AG04450 (cell line): ENCODE measurements at regions not wholly inside any gene's neighbourhood (a gene's known extent, or its start where the extent isn't known, plus 50 kb on each side); places are given as distances from the start of the nearest gene placed in this dataset.
A peak's percentile ranks its signal among the peaks of the same experiment; 100 is the strongest.

Experiments
- CTCF ChIA-PET: fragments of 300-600, 350-600 bp; formaldehyde crosslinking; extraction: SDS; loops from one replicate; lab custom pipeline; 2022; ENCODE audit warnings: antibody characterized with exemption, inconsistent platforms; lab: Charles Lee
- POLR2A ChIA-PET: fragments of 350-600 bp; formaldehyde crosslinking; extraction: SDS; loops from one replicate; lab custom pipeline; 2021; ENCODE audit warnings: antibody characterized with exemption, inconsistent platforms; lab: Yijun Ruan, JAX
- DNase-seq: peaks from one replicate; pipeline ENCODE4 v3.0.0-alpha.2; 2011; ENCODE audit warnings: low read depth, low spot score
- H3K27ac ChIP-seq: one replicate; pipeline ENCODE4 v1.5.1; 2012; ENCODE audit warnings: low read depth, low read length, control low read depth
- H3K27me3 ChIP-seq: one replicate; pipeline ENCODE4 v1.6.0; 2012; ENCODE audit warnings: low read length; ENCODE audit not compliant: control insufficient read depth, insufficient read depth
- H3K4me3 ChIP-seq: 2 replicates; pipeline ENCODE4 v1.5.1; 2011; ENCODE audit warnings: mild to moderate bottlenecking, low read depth, low read length, control low read depth
- H3K9me3 ChIP-seq: 2 replicates; pipeline ENCODE4 v1.5.1; 2012; ENCODE audit warnings: low read length; ENCODE audit not compliant: control insufficient read depth, insufficient read depth
- TF ChIP-seq, protein P1 (sequence below): IDR thresholded peaks from 2 replicates; pipeline ENCODE4 v1.5.1; 2011; ENCODE audit warnings: low read depth, low read length, control low read depth, inconsistent platforms

DNA sequence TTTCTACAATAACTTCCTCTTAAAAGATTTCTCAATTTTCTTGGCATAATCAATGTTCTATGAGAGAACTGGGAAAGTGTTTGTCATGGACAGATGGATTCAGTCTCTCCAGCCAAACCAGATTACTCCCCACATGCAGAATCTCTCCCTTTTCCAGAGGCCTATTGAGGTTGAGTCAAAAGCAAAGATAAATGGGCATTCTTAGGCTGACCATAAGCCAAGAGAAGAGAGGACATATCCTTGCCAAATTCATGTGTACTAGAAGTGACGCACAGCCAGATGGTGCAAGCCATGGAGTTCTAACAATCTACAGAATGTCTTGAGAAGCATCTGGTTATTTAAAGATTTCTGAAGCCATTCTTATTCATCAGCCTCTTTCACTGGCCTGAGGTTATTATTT, 2115.0 kb downstream of the MAT2B start:
- ChIA-PET CTCF (interaction anchor here (5.7 kb wide), 1 partner anchor 9 kb away, joined by 49 read pairs; no protein-coding TSS in a partner anchor), POLR2A (interaction anchor here (0.7 kb wide), 1 partner anchor 42 kb away, joined by 3 read pairs; no protein-coding TSS in a partner anchor)
- H3K9me3 ChIP-seq = no peaks in the 10 kb centered on the region
- no peak overlapping the region for H3K4me3 ChIP-seq
- H3K27me3 ChIP-seq = no peaks in the 10 kb centered on the region
- no peak overlapping the region for H3K27ac ChIP-seq
- DNase-seq = peak; percentile 92
- TF ChIP-seq, protein P1, sequence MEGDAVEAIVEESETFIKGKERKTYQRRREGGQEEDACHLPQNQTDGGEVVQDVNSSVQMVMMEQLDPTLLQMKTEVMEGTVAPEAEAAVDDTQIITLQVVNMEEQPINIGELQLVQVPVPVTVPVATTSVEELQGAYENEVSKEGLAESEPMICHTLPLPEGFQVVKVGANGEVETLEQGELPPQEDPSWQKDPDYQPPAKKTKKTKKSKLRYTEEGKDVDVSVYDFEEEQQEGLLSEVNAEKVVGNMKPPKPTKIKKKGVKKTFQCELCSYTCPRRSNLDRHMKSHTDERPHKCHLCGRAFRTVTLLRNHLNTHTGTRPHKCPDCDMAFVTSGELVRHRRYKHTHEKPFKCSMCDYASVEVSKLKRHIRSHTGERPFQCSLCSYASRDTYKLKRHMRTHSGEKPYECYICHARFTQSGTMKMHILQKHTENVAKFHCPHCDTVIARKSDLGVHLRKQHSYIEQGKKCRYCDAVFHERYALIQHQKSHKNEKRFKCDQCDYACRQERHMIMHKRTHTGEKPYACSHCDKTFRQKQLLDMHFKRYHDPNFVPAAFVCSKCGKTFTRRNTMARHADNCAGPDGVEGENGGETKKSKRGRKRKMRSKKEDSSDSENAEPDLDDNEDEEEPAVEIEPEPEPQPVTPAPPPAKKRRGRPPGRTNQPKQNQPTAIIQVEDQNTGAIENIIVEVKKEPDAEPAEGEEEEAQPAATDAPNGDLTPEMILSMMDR = no peak

DNA sequence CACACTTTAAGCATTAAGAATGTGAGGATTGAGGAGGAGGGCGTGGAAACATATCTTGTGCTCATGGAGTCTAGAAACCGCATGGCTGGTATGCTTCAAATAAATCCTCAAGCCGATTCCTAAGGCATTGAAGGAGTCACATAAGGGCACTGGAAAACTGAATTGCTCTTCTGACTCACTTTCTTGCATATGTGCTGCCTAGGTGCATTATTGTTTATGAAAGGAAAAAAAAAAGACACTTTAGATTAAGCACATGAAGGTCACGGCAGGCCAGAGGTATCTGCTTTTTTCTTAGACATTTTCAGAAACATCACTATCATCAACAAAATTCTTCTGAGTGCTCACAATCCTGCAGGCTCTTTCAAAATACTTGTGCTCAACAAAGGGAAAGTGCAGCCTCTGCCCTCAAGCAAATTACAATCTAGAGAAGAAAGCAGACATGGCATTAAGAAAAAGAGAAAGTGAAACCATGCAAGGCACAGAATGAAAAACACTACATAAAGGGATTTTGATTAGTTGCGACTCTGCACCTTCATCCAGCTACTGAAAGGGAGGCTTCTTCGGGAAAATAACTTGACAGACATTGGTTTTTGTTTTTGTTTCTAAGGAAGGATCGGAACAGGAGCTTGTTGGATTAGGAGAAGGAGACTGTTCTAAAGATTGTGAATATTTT, 2117.6 kb downstream of the MAT2B start:
- H3K27me3 ChIP-seq = no peaks in the 10 kb centered on the region
- ChIA-PET CTCF (interaction anchor here (0.6 kb wide), 1 partner anchor 8 kb away, joined by 3 read pairs; no protein-coding TSS in a partner anchor), POLR2A (no interaction called here)
- no peak overlapping the region for H3K27ac ChIP-seq
- H3K9me3 ChIP-seq = no peaks in the 10 kb centered on the region
- DNase-seq = no peak
- TF ChIP-seq, protein P1 = no peak
- H3K4me3 ChIP-seq = no peak overlapping the region

DNA sequence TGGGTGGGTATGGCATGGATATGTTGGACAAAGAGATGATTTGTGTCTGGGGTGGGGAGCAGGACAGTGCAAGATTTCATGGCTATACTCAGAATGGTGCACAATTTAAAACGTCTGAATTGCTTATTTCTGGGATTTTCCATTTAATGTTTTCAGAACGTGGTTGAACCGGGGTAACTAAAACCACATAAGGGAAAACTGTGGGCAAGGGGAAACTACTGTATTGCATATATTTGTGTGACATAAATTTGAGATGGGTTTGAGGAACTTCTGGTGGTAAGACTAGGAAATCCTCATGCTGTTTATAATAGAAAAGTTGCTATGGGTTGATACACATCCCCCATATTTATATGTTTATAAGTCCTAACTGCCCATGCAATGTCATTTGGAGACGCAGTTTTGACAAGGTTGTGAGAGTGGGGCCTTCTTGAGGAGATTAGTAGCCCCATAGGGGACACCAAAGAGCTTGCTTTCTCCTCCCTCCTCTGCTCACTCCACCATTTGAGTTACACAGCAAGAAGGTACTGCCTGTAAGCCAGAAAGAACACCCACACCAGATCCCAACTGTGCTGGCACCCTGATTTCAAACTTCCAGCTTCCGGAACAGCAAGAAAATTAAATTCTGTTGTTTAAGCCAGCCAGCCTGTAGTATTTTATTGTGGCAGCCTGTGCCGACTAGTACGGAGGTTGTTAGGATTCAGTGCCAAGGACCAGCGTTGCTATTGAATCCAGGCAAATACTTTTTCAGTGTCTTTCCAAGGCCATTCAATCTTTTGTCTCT, 2118.9 kb downstream of the MAT2B start:
- ChIA-PET POLR2A (no interaction called here), CTCF (no interaction called here)
- DNase-seq = no peak
- no peak overlapping the region for H3K4me3 ChIP-seq
- H3K27ac ChIP-seq = no peak overlapping the region
- H3K27me3 ChIP-seq = no peaks in the 10 kb centered on the region
- H3K9me3 ChIP-seq = no peaks in the 10 kb centered on the region
- TF ChIP-seq, protein P1 = no peak

DNA sequence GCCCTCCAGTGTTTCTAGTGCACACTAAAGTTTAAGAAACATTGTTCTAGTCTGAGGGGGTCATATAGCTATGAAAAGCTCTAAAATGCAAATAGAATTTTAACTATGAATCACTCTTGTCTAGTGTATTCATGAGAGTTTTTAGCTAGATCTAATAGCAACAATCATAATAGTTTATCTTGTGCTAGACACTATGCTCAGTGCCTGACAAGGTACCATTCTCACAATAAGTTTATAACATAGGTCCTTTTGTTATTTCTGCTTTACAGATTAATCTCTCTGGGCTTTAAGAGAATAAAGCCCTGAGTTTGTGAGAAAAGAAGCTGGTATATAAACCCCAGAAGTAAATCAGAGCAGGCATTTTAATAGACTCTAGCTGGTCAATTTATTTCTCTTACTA, 2120.7 kb downstream of the MAT2B start:
- TF ChIP-seq, protein P1 = no peak
- ChIA-PET CTCF (no interaction called here), POLR2A (no interaction called here)
- H3K9me3 ChIP-seq = no peaks in the 10 kb centered on the region
- no peak for DNase-seq
- H3K4me3 ChIP-seq = no peak overlapping the region
- H3K27ac ChIP-seq = no peak overlapping the region
- H3K27me3 ChIP-seq = no peaks in the 10 kb centered on the region
